HCT116 (cell line): ENCODE measurements at regions not wholly inside any gene's neighbourhood (a gene's known extent, or its start where the extent isn't known, plus 50 kb on each side); places are given as distances from the start of the nearest gene placed in this dataset.

ENCODE experiments used
- ATAC-seq: fragments of 200-7000 bp; cut with Tn5 transposase; 2 replicates; pipeline ENCODE4 v1.9.1; 2020; ENCODE audit warnings: mild to moderate bottlenecking, moderate library complexity
- BruUV-seq: library from RNA; stranded (reverse); fragments of 400-500 nt; replicated peaks from 2 replicates; lab custom pipeline; 2021; lab: Mats Ljungman, UMichigan
- CTCF ChIA-PET: fragments of 300-600 bp; sonication (Branson Sonifier 250); formaldehyde crosslinking; loops from one replicate; lab custom pipeline; 2021; ENCODE audit warnings: antibody characterized with exemption; lab: Charles Lee
- POLR2A ChIA-PET: fragments of 300-600, 350-600 bp; sonication (Branson Sonifier 250); formaldehyde crosslinking; loops from one replicate; lab custom pipeline; 2021; ENCODE audit warnings: antibody characterized with exemption; lab: Charles Lee
- RAD21 ChIA-PET, 2 experiments: fragments of 300-600 bp; sonication (Branson Sonifier 250); formaldehyde crosslinking; loops; one replicate each; lab custom pipeline; 2023; ENCODE audit warnings: low total read pairs in 2 of 2; ENCODE audit not compliant: uncharacterized antibody in 2 of 2, unreplicated experiment in 2 of 2, low non-redundant PET in 1 of 2; lab: Charles Lee
- DNase-seq: peaks from one replicate; pipeline ENCODE4 v3.0.0-alpha.2; 2010; ENCODE audit warnings: low read depth, low spot score
- H2AFZ ChIP-seq: fragments of 200-600 bp; shearing (Covaris generic), sonication (generic); 2 replicates; pipeline ENCODE4 v1.6.1; 2017; ENCODE audit warnings: low read depth, mixed run types, mixed read lengths, antibody characterized with exemption, low read length; ENCODE audit not compliant: poor library complexity, severe bottlenecking
- H3K27ac ChIP-seq: 2 replicates; pipeline ENCODE4 v1.5.1; 2012; ENCODE audit warnings: low read depth, low read length
- H3K27me3 ChIP-seq: fragments of 200-600 bp; sonication (generic); 2 replicates; pipeline ENCODE4 v1.6.1; 2016; ENCODE audit warnings: mixed run types, low read length, mixed read lengths; ENCODE audit not compliant: insufficient read depth
- H3K36me3 ChIP-seq, 2 experiments: fragments of 200-500 bp in 1 of 2; fragments of 200-600 bp in 1 of 2; sonication (Bioruptor generic) in 1 of 2; sonication (generic) in 1 of 2; 2 replicates each; pipeline versions ENCODE4 v1.5.1 to v1.6.1; 2014 to 2016; ENCODE audit warnings: low read length in 2 of 2, inconsistent platforms in 1 of 2, mixed read lengths in 1 of 2, mixed run types in 1 of 2; ENCODE audit not compliant: insufficient read depth in 2 of 2, control insufficient read depth in 1 of 2
- H3K4me1 ChIP-seq, 2 experiments: fragments of 200-600 bp in 1 of 2; sonication (generic) in 1 of 2; 2 replicates each; pipeline versions ENCODE4 v1.5.1 to v1.6.1; 2012 to 2017; ENCODE audit warnings: low read length in 2 of 2, inconsistent platforms in 1 of 2, mild to moderate bottlenecking in 1 of 2, mixed read lengths in 1 of 2, mixed run types in 1 of 2, moderate library complexity in 1 of 2; ENCODE audit not compliant: insufficient read depth in 2 of 2, control insufficient read depth in 1 of 2
- H3K4me2 ChIP-seq: fragments of 200-600 bp; sonication (generic); 2 replicates; pipeline ENCODE4 v1.6.1; 2017; ENCODE audit warnings: mixed run types, low read length, mixed read lengths
- H3K4me3 ChIP-seq, 2 experiments: fragments of 200-600 bp in 1 of 2; sonication (generic) in 1 of 2; replicated peaks in 1 of 2; 2 replicates each; pipeline ENCODE4 v1.5.1; 2011 to 2016; ENCODE audit warnings: low read length in 2 of 2, control low read depth in 1 of 2, low read depth in 1 of 2, mild to moderate bottlenecking in 1 of 2, mixed read lengths in 1 of 2, mixed run types in 1 of 2
- H3K79me2 ChIP-seq: fragments of 200-600 bp; sonication (generic); 2 replicates; pipeline ENCODE4 v1.6.1; 2017; ENCODE audit warnings: mild to moderate bottlenecking, mixed run types, low read length, moderate library complexity, mixed read lengths; ENCODE audit not compliant: insufficient read depth
- H3K9ac ChIP-seq: fragments of 200-600 bp; sonication (generic); 2 replicates; pipeline ENCODE4 v1.6.1; 2016; ENCODE audit warnings: low read length, mixed read lengths
- H3K9me2 ChIP-seq: fragments of 200-600 bp; sonication (generic), shearing (Covaris generic); 2 replicates; pipeline ENCODE4 v1.6.1; 2017; ENCODE audit warnings: mixed run types, mild to moderate bottlenecking, moderate library complexity; ENCODE audit not compliant: insufficient read depth
- H3K9me3 ChIP-seq, 2 experiments: fragments of 200-500 bp in 1 of 2; fragments of 200-600 bp in 1 of 2; sonication (Bioruptor generic) in 1 of 2; sonication (generic) in 1 of 2; 2 replicates each; pipeline ENCODE4 v1.6.1; 2014 to 2017; ENCODE audit warnings: low read length in 2 of 2, mixed read lengths in 2 of 2, inconsistent platforms in 1 of 2, low read depth in 1 of 2, mild to moderate bottlenecking in 1 of 2, mixed run types in 1 of 2, moderate library complexity in 1 of 2; ENCODE audit not compliant: control insufficient read depth in 1 of 2, insufficient read depth in 1 of 2
- H4K20me1 ChIP-seq: fragments of 200-600 bp; sonication (generic), shearing (Covaris generic); 2 replicates; pipeline ENCODE4 v1.6.1; 2017; ENCODE audit warnings: mixed run types, mild to moderate bottlenecking, moderate library complexity; ENCODE audit not compliant: insufficient read depth
- CEBPB ChIP-seq: IDR thresholded peaks from 2 replicates; pipeline ENCODE4 v1.6.1; 2012; ENCODE audit warnings: low read depth
- EGR1 ChIP-seq: IDR thresholded peaks from 2 replicates; pipeline ENCODE4 v1.6.1; 2012; ENCODE audit warnings: low read depth
- ELF1 ChIP-seq: IDR thresholded peaks from 2 replicates; pipeline ENCODE4 v1.6.1; 2012; ENCODE audit warnings: low read depth, borderline replicate concordance
- EZH2 ChIP-seq: fragments of 200-600 bp; sonication (generic); IDR thresholded peaks from 2 replicates; pipeline ENCODE4 v1.6.1; 2017; ENCODE audit warnings: antibody characterized with exemption, mixed run types
- EZH2phosphoT487 ChIP-seq: fragments of 200-600 bp; IDR thresholded peaks from 2 replicates; pipeline ENCODE4 v1.6.1; 2018; ENCODE audit warnings: antibody characterized with exemption, borderline replicate concordance
- FOSL1 ChIP-seq: IDR thresholded peaks from 2 replicates; pipeline ENCODE4 v1.6.1; 2012; ENCODE audit warnings: low read depth
- RAD21 ChIP-seq: IDR thresholded peaks from 2 replicates; pipeline ENCODE4 v1.6.1; 2012; ENCODE audit warnings: low read depth, mild to moderate bottlenecking
- SIN3A ChIP-seq: IDR thresholded peaks from 2 replicates; pipeline ENCODE4 v1.6.1; 2012; ENCODE audit warnings: low read depth
- SRF ChIP-seq: IDR thresholded peaks from 2 replicates; pipeline ENCODE4 v1.6.1; 2012; ENCODE audit warnings: low read depth
- ZFX ChIP-seq: fragments of 450-650 bp; IDR thresholded peaks from 2 replicates; pipeline ENCODE4 v1.6.1; 2017
- intact Hi-C: fragments of 100-400 bp; cut with micrococcal nuclease; formaldehyde crosslinking; loops from 2 replicates; pipeline ENCODE4 v1.10.0; 2022
- TF ChIP-seq, protein P1 (sequence below): IDR thresholded peaks from 2 replicates; pipeline ENCODE4 v1.6.1; 2011; ENCODE audit warnings: mild to moderate bottlenecking, low read length, moderate library complexity; ENCODE audit not compliant: insufficient replicate concordance; ENCODE audit errors: extremely low read depth
- TF ChIP-seq, protein P2 (sequence below): IDR thresholded peaks from 2 replicates; pipeline ENCODE4 v1.6.1; 2012; ENCODE audit warnings: low read depth
- TF ChIP-seq, protein P3 (sequence below), 3 experiments: fragments of 200-600 bp in 1 of 3; sonication (generic) in 1 of 3; IDR thresholded peaks in 2 of 3; conservative IDR thresholded peaks in 1 of 3; 2 replicates each; pipeline ENCODE4 v1.5.1; 2012 to 2017; ENCODE audit warnings: low read depth in 2 of 3, low read length in 2 of 3, antibody characterized with exemption in 1 of 3, borderline replicate concordance in 1 of 3, control low read depth in 1 of 3, mild to moderate bottlenecking in 1 of 3, mixed read lengths in 1 of 3, mixed run types in 1 of 3, moderate library complexity in 1 of 3; ENCODE audit not compliant: insufficient read depth in 1 of 3

DNA sequence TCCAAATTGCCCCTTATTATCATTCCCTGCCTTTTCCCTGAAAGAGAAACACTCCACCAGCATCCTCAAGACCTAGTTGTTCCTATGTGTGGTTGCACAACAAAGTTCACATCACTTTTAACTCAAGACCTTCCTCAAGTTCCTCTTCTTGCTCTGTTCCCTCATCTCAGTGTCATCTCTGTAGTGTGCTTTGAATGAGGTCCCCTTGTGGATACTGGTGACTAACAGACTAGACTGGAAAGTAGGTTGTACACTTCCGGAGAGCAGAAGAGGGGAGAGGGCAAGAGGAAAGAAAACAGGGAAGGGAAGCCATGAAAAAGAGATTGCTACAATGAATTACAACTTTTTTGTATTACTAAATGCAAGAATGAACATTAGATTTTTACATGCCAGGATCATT lies 853.8 kb downstream of the USP25 start:
- no peaks in the 10 kb centered on the region for H3K4me1 ChIP-seq
- H3K4me3 ChIP-seq, result no peak overlapping the region
- H3K27ac ChIP-seq, result no peak overlapping the region
- DNase-seq (no peak), ATAC-seq (no peak)
- no peaks in the 10 kb centered on the region for H3K36me3 ChIP-seq
- H2AFZ ChIP-seq, result no peak overlapping the region
- intact Hi-C loops, result no loop called here
- H3K27me3 ChIP-seq, result no peaks in the 10 kb centered on the region
- H3K9me2 ChIP-seq, result no peaks in the 10 kb centered on the region
- ChIA-PET POLR2A (no interaction called here), CTCF (no interaction called here), RAD21 (no interaction called here)
- H3K9ac ChIP-seq, result no peak overlapping the region
- H4K20me1 ChIP-seq, result no peaks in the 10 kb centered on the region
- peaks cover 19 to 20% of the 10 kb centered on the region in 2 experiments; a peak in 2 of 4 replicates for H3K9me3 ChIP-seq
- H3K4me2 ChIP-seq, result no peak overlapping the region
- no TSS peak for BruUV-seq
- TF ChIP-seq, protein P1, sequence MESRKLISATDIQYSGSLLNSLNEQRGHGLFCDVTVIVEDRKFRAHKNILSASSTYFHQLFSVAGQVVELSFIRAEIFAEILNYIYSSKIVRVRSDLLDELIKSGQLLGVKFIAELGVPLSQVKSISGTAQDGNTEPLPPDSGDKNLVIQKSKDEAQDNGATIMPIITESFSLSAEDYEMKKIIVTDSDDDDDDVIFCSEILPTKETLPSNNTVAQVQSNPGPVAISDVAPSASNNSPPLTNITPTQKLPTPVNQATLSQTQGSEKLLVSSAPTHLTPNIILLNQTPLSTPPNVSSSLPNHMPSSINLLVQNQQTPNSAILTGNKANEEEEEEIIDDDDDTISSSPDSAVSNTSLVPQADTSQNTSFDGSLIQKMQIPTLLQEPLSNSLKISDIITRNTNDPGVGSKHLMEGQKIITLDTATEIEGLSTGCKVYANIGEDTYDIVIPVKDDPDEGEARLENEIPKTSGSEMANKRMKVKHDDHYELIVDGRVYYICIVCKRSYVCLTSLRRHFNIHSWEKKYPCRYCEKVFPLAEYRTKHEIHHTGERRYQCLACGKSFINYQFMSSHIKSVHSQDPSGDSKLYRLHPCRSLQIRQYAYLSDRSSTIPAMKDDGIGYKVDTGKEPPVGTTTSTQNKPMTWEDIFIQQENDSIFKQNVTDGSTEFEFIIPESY, result no peak
- TF ChIP-seq, protein P2, sequence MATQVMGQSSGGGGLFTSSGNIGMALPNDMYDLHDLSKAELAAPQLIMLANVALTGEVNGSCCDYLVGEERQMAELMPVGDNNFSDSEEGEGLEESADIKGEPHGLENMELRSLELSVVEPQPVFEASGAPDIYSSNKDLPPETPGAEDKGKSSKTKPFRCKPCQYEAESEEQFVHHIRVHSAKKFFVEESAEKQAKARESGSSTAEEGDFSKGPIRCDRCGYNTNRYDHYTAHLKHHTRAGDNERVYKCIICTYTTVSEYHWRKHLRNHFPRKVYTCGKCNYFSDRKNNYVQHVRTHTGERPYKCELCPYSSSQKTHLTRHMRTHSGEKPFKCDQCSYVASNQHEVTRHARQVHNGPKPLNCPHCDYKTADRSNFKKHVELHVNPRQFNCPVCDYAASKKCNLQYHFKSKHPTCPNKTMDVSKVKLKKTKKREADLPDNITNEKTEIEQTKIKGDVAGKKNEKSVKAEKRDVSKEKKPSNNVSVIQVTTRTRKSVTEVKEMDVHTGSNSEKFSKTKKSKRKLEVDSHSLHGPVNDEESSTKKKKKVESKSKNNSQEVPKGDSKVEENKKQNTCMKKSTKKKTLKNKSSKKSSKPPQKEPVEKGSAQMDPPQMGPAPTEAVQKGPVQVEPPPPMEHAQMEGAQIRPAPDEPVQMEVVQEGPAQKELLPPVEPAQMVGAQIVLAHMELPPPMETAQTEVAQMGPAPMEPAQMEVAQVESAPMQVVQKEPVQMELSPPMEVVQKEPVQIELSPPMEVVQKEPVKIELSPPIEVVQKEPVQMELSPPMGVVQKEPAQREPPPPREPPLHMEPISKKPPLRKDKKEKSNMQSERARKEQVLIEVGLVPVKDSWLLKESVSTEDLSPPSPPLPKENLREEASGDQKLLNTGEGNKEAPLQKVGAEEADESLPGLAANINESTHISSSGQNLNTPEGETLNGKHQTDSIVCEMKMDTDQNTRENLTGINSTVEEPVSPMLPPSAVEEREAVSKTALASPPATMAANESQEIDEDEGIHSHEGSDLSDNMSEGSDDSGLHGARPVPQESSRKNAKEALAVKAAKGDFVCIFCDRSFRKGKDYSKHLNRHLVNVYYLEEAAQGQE, result no peak
- no peak for TF ChIP-seq ZFX
- no peak for TF ChIP-seq EZH2
- no peak for TF ChIP-seq ELF1
- no peak for TF ChIP-seq FOSL1
- TF ChIP-seq EZH2phosphoT487, result no peak
- no peak for TF ChIP-seq SIN3A
- TF ChIP-seq, protein P3, sequence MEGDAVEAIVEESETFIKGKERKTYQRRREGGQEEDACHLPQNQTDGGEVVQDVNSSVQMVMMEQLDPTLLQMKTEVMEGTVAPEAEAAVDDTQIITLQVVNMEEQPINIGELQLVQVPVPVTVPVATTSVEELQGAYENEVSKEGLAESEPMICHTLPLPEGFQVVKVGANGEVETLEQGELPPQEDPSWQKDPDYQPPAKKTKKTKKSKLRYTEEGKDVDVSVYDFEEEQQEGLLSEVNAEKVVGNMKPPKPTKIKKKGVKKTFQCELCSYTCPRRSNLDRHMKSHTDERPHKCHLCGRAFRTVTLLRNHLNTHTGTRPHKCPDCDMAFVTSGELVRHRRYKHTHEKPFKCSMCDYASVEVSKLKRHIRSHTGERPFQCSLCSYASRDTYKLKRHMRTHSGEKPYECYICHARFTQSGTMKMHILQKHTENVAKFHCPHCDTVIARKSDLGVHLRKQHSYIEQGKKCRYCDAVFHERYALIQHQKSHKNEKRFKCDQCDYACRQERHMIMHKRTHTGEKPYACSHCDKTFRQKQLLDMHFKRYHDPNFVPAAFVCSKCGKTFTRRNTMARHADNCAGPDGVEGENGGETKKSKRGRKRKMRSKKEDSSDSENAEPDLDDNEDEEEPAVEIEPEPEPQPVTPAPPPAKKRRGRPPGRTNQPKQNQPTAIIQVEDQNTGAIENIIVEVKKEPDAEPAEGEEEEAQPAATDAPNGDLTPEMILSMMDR (IDR thresholded peaks at IDR 0.05 in 2 of 3, conservative IDR thresholded peaks at IDR 0.05 in 1 of 3; ENCODE audit: borderline replicate concordance in 1 of 3, insufficient read depth in 1 of 3, low read depth in 2 of 3, low read length in 2 of 3), result no peak
- no peak for TF ChIP-seq SRF
- TF ChIP-seq RAD21, result no peak
- no peak for TF ChIP-seq CEBPB
- no peak for TF ChIP-seq EGR1
- no peaks in the 10 kb centered on the region for H3K79me2 ChIP-seq
